HEK293 (cell line): ENCODE measurements at regions not wholly inside any gene's neighbourhood (a gene's known extent, or its start where the extent isn't known, plus 50 kb on each side); places are given as distances from the start of the nearest gene placed in this dataset.

Source experiments
- ATF2 ChIP-seq: fragments of 450-650 bp; formaldehyde crosslinking; IDR thresholded peaks from 2 replicates; pipeline ENCODE4 v1.5.1; 2016; ENCODE audit warnings: missing biosample characterization, missing genetic modification characterization, low read depth
- BCL6B ChIP-seq: fragments of 450-650 bp; formaldehyde crosslinking; IDR thresholded peaks from 2 replicates; pipeline ENCODE4 v1.5.1; 2017; ENCODE audit warnings: missing biosample characterization, missing genetic modification characterization
- CTCF ChIP-seq: fragments of 450-650 bp; formaldehyde crosslinking; IDR thresholded peaks from 2 replicates; pipeline ENCODE4 v1.5.1; 2016; ENCODE audit warnings: missing biosample characterization, missing genetic modification characterization
- GLI4 ChIP-seq: fragments of 450-650 bp; formaldehyde crosslinking; IDR thresholded peaks from 2 replicates; pipeline ENCODE4 v1.5.1; 2016; ENCODE audit warnings: missing biosample characterization, missing genetic modification characterization
- INSM2 ChIP-seq: fragments of 450-650 bp; formaldehyde crosslinking; IDR thresholded peaks from 2 replicates; pipeline ENCODE4 v1.5.1; 2016; ENCODE audit warnings: missing biosample characterization, missing genetic modification characterization
- TSHZ1 ChIP-seq: fragments of 450-650 bp; formaldehyde crosslinking; IDR thresholded peaks from 2 replicates; pipeline ENCODE4 v1.5.1; 2016; ENCODE audit warnings: missing biosample characterization, missing genetic modification characterization, borderline replicate concordance
- ZBTB20 ChIP-seq: fragments of 450-650 bp; formaldehyde crosslinking; IDR thresholded peaks from 2 replicates; pipeline ENCODE4 v1.5.1; 2016; ENCODE audit warnings: missing biosample characterization, missing genetic modification characterization
- ZBTB44 ChIP-seq: fragments of 450-650 bp; IDR thresholded peaks from 2 replicates; pipeline ENCODE4 v1.5.1; 2018; ENCODE audit warnings: missing biosample characterization, mild to moderate bottlenecking, missing genetic modification characterization
- ZFP41 ChIP-seq: fragments of 450-650 bp; formaldehyde crosslinking; IDR thresholded peaks from 2 replicates; pipeline ENCODE4 v1.5.1; 2016; ENCODE audit warnings: missing biosample characterization, missing genetic modification characterization, borderline replicate concordance
- ZNF175 ChIP-seq: fragments of 450-650 bp; formaldehyde crosslinking; IDR thresholded peaks from 2 replicates; pipeline ENCODE4 v1.5.1; 2016; ENCODE audit warnings: missing biosample characterization, missing genetic modification characterization
- ZNF24 ChIP-seq: fragments of 450-650 bp; formaldehyde crosslinking; IDR thresholded peaks from 2 replicates; pipeline ENCODE4 v1.5.1; 2016; ENCODE audit warnings: missing biosample characterization, missing genetic modification characterization

- TF ChIP-seq INSM2 (tag by site-specific recombination) (no peak), GLI4 (tag by site-specific recombination) (no peak), CTCF (tag by site-specific recombination) (no peak), ZBTB44 (tag by site-specific recombination) (no peak), TSHZ1 (tag by site-specific recombination) (no peak), BCL6B (tag by site-specific recombination) (no peak), ZFP41 (tag by site-specific recombination) (no peak), ZNF24 (tag by site-specific recombination) (no peak), ATF2 (tag by site-specific recombination) (no peak), ZNF175 (tag by site-specific recombination) (no peak), ZBTB20 (tag by site-specific recombination) (no peak)
Measured at GRCh38 chr4:111776561-111776960, 368.7 kb upstream of the FAM241A start.
